ENCODE measurements at regions not wholly inside any gene's neighbourhood (a gene's known extent, or its start where the extent isn't known, plus 50 kb on each side); places are given as distances from the start of the nearest gene placed in this dataset.

GRCh38 chr6:169847141-169847674 is 95.8 kb downstream of the ERMARD start:
- DNase-seq (ENCODE audit: low spot score): no peak

GRCh38 chr6:169846286-169847056 is 95.0 kb downstream of the ERMARD start:
- no peak for DNase-seq (ENCODE audit: low spot score)

GRCh38 chr6:169845426-169846285 is 94.2 kb downstream of the ERMARD start:
- no peak for DNase-seq (ENCODE audit: low spot score)

GRCh38 chr6:169844946-169845345 is 93.5 kb downstream of the ERMARD start:
- no peak for DNase-seq (ENCODE audit: low spot score)

- DNase-seq (ENCODE audit: low spot score): no peak
Observed at GRCh38 chr6:169843991-169844390, 92.6 kb downstream of the ERMARD start.

GRCh38 chr6:169843110-169843509 is 91.7 kb downstream of the ERMARD start:
- DNase-seq (ENCODE audit: low spot score): no peak

GRCh38 chr6:169841907-169842606 is 90.6 kb downstream of the ERMARD start:
- DNase-seq (ENCODE audit: low spot score): no peak

- DNase-seq (ENCODE audit: low spot score): no peak
Observed at GRCh38 chr6:169841251-169841650, 89.8 kb downstream of the ERMARD start.

- DNase-seq (ENCODE audit: low spot score): no peak
Observed at GRCh38 chr6:169839898-169840631, 88.6 kb downstream of the ERMARD start.

GRCh38 chr6:169839493-169839892 is 88.1 kb downstream of the ERMARD start:
- no peak for DNase-seq (ENCODE audit: low spot score)

- no peak for DNase-seq (ENCODE audit: low spot score)
Observed at GRCh38 chr6:169839029-169839481, 87.6 kb downstream of the ERMARD start.

- no peak for DNase-seq (ENCODE audit: low spot score)
Observed at GRCh38 chr6:169838346-169839028, 87.1 kb downstream of the ERMARD start.

GRCh38 chr6:169837529-169838250 is 86.3 kb downstream of the ERMARD start:
- no peak for DNase-seq (ENCODE audit: low spot score)

- no peak for DNase-seq (ENCODE audit: low spot score)
Observed at GRCh38 chr6:169833258-169833794, 81.9 kb downstream of the ERMARD start.

GRCh38 chr6:169832247-169832948 is 81.0 kb downstream of the ERMARD start:
- DNase-seq (ENCODE audit: low spot score): no peak

- peak; percentile 57 for DNase-seq (ENCODE audit: low spot score)
Observed at GRCh38 chr6:169831450-169832246, 80.2 kb downstream of the ERMARD start.
